ENCODE measurements at regions not wholly inside any gene's neighbourhood (a gene's known extent, or its start where the extent isn't known, plus 50 kb on each side); places are given as distances from the start of the nearest gene placed in this dataset. TPM values are rescaled to one million over a fixed set of nuclear protein-coding genes. Genes with fewer than 3 reads are reported as not detected.

DNA sequence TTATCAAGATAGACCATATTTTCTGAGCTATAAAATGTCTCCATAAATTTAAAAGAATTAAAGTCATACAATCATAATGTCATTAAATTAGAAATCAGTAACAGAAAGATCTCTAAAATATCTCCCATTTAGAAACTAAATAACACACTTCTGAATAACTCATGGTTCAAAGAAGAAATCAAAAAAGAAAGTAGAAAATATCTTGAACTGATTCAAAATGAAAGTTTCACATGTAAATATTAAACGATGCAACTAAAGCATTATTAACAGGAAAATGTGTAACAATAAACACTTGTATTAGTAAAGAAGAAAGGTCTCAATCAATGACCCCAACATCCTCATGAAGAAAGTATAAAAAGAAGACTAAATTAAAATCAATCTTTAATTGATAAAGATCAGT is 50.5 kb upstream of the PZP start:
- H2BK5ac ChIP-seq (ENCODE audit: low read depth, low read length), result no peak overlapping the region

More for the DNA sequence above, 50.5 kb upstream of the PZP start:
- Histone ChIP-seq H3K4me2 (ENCODE audit: insufficient read depth in 1 of 2, low read depth in 2 of 2, low read length in 2 of 2) (no peak overlapping the region), H3K9me3 (ENCODE audit: insufficient read depth in 2 of 2, low read depth in 1 of 2, low read length in 1 of 2) (no peaks in the 10 kb centered on the region; a peak in 1 of 4 replicates), H3K4me3 (ENCODE audit: extremely low read depth in 1 of 4, insufficient read depth in 2 of 4, low read depth in 3 of 4, low read length in 4 of 4) (no peak overlapping the region), H2BK20ac (ENCODE audit: low read length) (no peak overlapping the region), H4K8ac (ENCODE audit: extremely low read depth, insufficient read depth, low read length) (no peak overlapping the region), H3K23me2 (ENCODE audit: low read depth, low read length) (no peaks in the 10 kb centered on the region), H3K79me1 (ENCODE audit: low read depth, low read length) (no peaks in the 10 kb centered on the region), H4K91ac (replicated peaks; ENCODE audit: insufficient read length, low read length) (no peak overlapping the region), H2AFZ (ENCODE audit: low read length) (no peak overlapping the region), H3K9ac (replicated peaks in 1 of 4; ENCODE audit: extremely low read depth in 1 of 4, low read depth in 3 of 4, low read length in 3 of 4) (no peak overlapping the region), H3K14ac (ENCODE audit: insufficient read length) (no peak overlapping the region), H3K4ac (replicated peaks; ENCODE audit: insufficient read length, low read depth, low read length) (no peak overlapping the region), H4K5ac (ENCODE audit: insufficient read length, low read depth, low read length) (no peak overlapping the region), H4K20me1 (replicated peaks in 1 of 2; ENCODE audit: control insufficient read depth in 1 of 2, insufficient read depth in 2 of 2, low read length in 2 of 2) (no peaks in the 10 kb centered on the region), H3K36me3 (ENCODE audit: control insufficient read depth in 2 of 4, insufficient read depth in 4 of 4, low read length in 3 of 4) (no peaks in the 10 kb centered on the region), H3K56ac (replicated peaks; ENCODE audit: insufficient read length, low read depth, low read length) (no peak overlapping the region), H3K27ac (ENCODE audit: low read depth, low read length) (no peak overlapping the region), H2BK12ac (ENCODE audit: low read depth, low read length) (no peak overlapping the region), H2AK5ac (ENCODE audit: low read depth, low read length) (no peak overlapping the region), H2BK120ac (replicated peaks; ENCODE audit: low read depth, low read length) (no peak overlapping the region), H3K23ac (ENCODE audit: insufficient read length) (no peak overlapping the region), H3K79me2 (ENCODE audit: control insufficient read depth in 1 of 2, insufficient read depth in 2 of 2, low read length in 2 of 2) (no peaks in the 10 kb centered on the region), H3K4me1 (replicated peaks in 1 of 4; ENCODE audit: control insufficient read depth in 3 of 4, insufficient read depth in 4 of 4, low read length in 3 of 4) (no peaks in the 10 kb centered on the region), H3K18ac (ENCODE audit: extremely low read depth, low read length) (no peak overlapping the region), H2BK15ac (ENCODE audit: low read length) (no peak overlapping the region), H3K27me3 (replicated peaks in 1 of 4; ENCODE audit: control insufficient read depth in 3 of 4, extremely low read depth in 1 of 4, insufficient read depth in 3 of 4, low read length in 3 of 4) (no peaks in the 10 kb centered on the region)
- CTCF ChIA-PET (ENCODE audit: partially characterized antibody), result interaction anchor here (0.6 kb wide), 1 partner anchor 1115 kb away, joined by 4 read pairs; no protein-coding TSS in a partner anchor
- WGBS, 2 experiments (ENCODE audit: extremely low coverage in 1 of 2, insufficient coverage in 1 of 2, insufficient read length in 1 of 2, insufficient replicate concordance in 2 of 2, low coverage in 1 of 2, low lambda C conversion rate in 2 of 2, missing lambda C conversion rate in 1 of 2), result 96% methylated on average over 1 of the region's 1 CpG; no CpG with 5 or more reads in 1 of the 2 experiments
- FAIRE-seq (no peak), DNase-seq (ENCODE audit: low read depth in 1 of 2, low spot score in 2 of 2) (no peak)
- TF ChIP-seq RFX5 (IDR thresholded peaks at IDR 0.05; ENCODE audit: borderline replicate concordance, low read depth, low read length), result no peak
- POLR2A ChIA-PET (ENCODE audit: partially characterized antibody), result no interaction called here

Small RNAs in the stretch of these regions (small RNA-seq; reads per million reads assigned to genes)
- gene RF00072 (ENCODE audit: insufficient read depth), result not detected
